GM21576 (cell line): ENCODE measurements at regions not wholly inside any gene's neighbourhood (a gene's known extent, or its start where the extent isn't known, plus 50 kb on each side); places are given as distances from the start of the nearest gene placed in this dataset.

Source experiments
- ATAC-seq: cut with Tn5 transposase; IDR thresholded peaks from one replicate; pipeline ENCODE4 v1.9.1; 2021; ENCODE audit warnings: mild to moderate bottlenecking, moderate library complexity; ENCODE audit not compliant: unreplicated experiment

- ATAC-seq: no peak
These were observed 510.0 kb downstream of the GBA3 start for GRCh38 chr4:23202712-23203247.

GRCh38 chr4:23194751-23195150, 502.0 kb downstream of the GBA3 start:
- no peak for ATAC-seq

- ATAC-seq: no peak
These were observed 481.4 kb downstream of the GBA3 start for GRCh38 chr4:23174179-23174578.

- ATAC-seq: no peak
These were observed 479.2 kb downstream of the GBA3 start for GRCh38 chr4:23171976-23172375.

GRCh38 chr4:23169608-23170311, 477.0 kb downstream of the GBA3 start:
- no peak for ATAC-seq

GRCh38 chr4:23166919-23167318, 474.2 kb downstream of the GBA3 start:
- ATAC-seq: no peak

- ATAC-seq: no peak
These were observed 473.7 kb downstream of the GBA3 start for GRCh38 chr4:23166407-23166806.

- no peak for ATAC-seq
These were observed 472.9 kb downstream of the GBA3 start for GRCh38 chr4:23165669-23166068.

- ATAC-seq: no peak
These were observed 471.1 kb downstream of the GBA3 start for GRCh38 chr4:23163647-23164436.

- ATAC-seq: no peak
These were observed 469.5 kb downstream of the GBA3 start for GRCh38 chr4:23162275-23162674.

- no peak for ATAC-seq
These were observed 469.1 kb downstream of the GBA3 start for GRCh38 chr4:23161787-23162186.

GRCh38 chr4:23153076-23153475, 460.3 kb downstream of the GBA3 start:
- ATAC-seq: no peak

- ATAC-seq: no peak
These were observed 457.1 kb downstream of the GBA3 start for GRCh38 chr4:23149815-23150214.

GRCh38 chr4:23144707-23145106, 452.0 kb downstream of the GBA3 start:
- ATAC-seq: no peak

GRCh38 chr4:23135792-23136645, 443.3 kb downstream of the GBA3 start:
- ATAC-seq: no peak

- ATAC-seq: no peak
These were observed 441.6 kb downstream of the GBA3 start for GRCh38 chr4:23134331-23134730.

- no peak for ATAC-seq
These were observed 438.1 kb downstream of the GBA3 start for GRCh38 chr4:23130845-23131244.

- no peak for ATAC-seq
These were observed 432.4 kb downstream of the GBA3 start for GRCh38 chr4:23125118-23125517.

- ATAC-seq: no peak
These were observed 430.1 kb downstream of the GBA3 start for GRCh38 chr4:23122666-23123400.

GRCh38 chr4:23120374-23120773, 427.6 kb downstream of the GBA3 start:
- no peak for ATAC-seq

- no peak for ATAC-seq
These were observed 425.1 kb downstream of the GBA3 start for GRCh38 chr4:23117826-23118225.
